OCI-LY1 (cell line): ENCODE measurements at regions not wholly inside any gene's neighbourhood (a gene's known extent, or its start where the extent isn't known, plus 50 kb on each side); places are given as distances from the start of the nearest gene placed in this dataset.

Source experiments
- H2AFZ ChIP-seq: fragments of 200-600 bp; sonication (generic), shearing (Covaris generic); 2 replicates; pipeline ENCODE4 v1.6.0; 2014; ENCODE audit warnings: antibody characterized with exemption, mild to moderate bottlenecking, low read length
- H3F3A ChIP-seq: fragments of 200-600 bp; sonication (generic), shearing (Covaris generic); 2 replicates; pipeline ENCODE4 v1.6.0; 2014; ENCODE audit warnings: mild to moderate bottlenecking, antibody characterized with exemption, low read length, moderate library complexity; ENCODE audit not compliant: insufficient read depth
- H3K27ac ChIP-seq: fragments of 200-600 bp; sonication (generic); 2 replicates; pipeline ENCODE4 v1.5.1; 2014; ENCODE audit warnings: low read length, mixed run types, mild to moderate bottlenecking, low read depth; ENCODE audit not compliant: poor library complexity, severe bottlenecking
- H3K27me3 ChIP-seq: fragments of 200-600 bp; sonication (generic); 2 replicates; pipeline ENCODE4 v1.6.0; 2014; ENCODE audit warnings: antibody characterized with exemption, mild to moderate bottlenecking, low read length, moderate library complexity; ENCODE audit not compliant: insufficient read depth
- H3K36me3 ChIP-seq: fragments of 200-600 bp; sonication (generic); 2 replicates; pipeline ENCODE4 v1.6.1; 2014; ENCODE audit warnings: mild to moderate bottlenecking, antibody characterized with exemption, low read length, moderate library complexity, mixed read lengths; ENCODE audit not compliant: insufficient read depth
- H3K4me1 ChIP-seq: fragments of 200-600 bp; sonication (generic); 2 replicates; pipeline ENCODE4 v1.5.1; 2014; ENCODE audit warnings: mild to moderate bottlenecking, low read length, moderate library complexity; ENCODE audit not compliant: insufficient read depth, severe bottlenecking
- H3K4me2 ChIP-seq: fragments of 200-600 bp; sonication (generic), shearing (Covaris generic); 2 replicates; pipeline ENCODE4 v1.6.1; 2014; ENCODE audit warnings: low read length
- H3K4me3 ChIP-seq: fragments of 200-600 bp; sonication (generic); 2 replicates; pipeline ENCODE4 v1.5.1; 2014; ENCODE audit warnings: low read length, low read depth, mild to moderate bottlenecking, mixed read lengths; ENCODE audit not compliant: poor library complexity, severe bottlenecking
- H3K79me2 ChIP-seq: fragments of 200-600 bp; shearing (Covaris generic); 2 replicates; pipeline ENCODE4 v1.6.1; 2016; ENCODE audit warnings: mixed run types, low read length, mixed read lengths; ENCODE audit not compliant: insufficient read depth
- H3K9ac ChIP-seq: fragments of 200-600 bp; sonication (generic), shearing (Covaris generic); 2 replicates; pipeline ENCODE4 v1.6.1; 2014; ENCODE audit warnings: mild to moderate bottlenecking, low read length, mixed read lengths
- H3K9me2 ChIP-seq: fragments of 200-600 bp; sonication (generic), shearing (Covaris generic); 2 replicates; pipeline ENCODE4 v1.6.1; 2014; ENCODE audit warnings: low read depth, mild to moderate bottlenecking, low read length, mixed read lengths
- H3K9me3 ChIP-seq: fragments of 200-600 bp; shearing (Covaris generic); 2 replicates; pipeline ENCODE4 v1.6.1; 2014; ENCODE audit warnings: low read length, mixed read lengths
- H4K20me1 ChIP-seq: fragments of 200-600 bp; sonication (generic), shearing (Covaris generic); 2 replicates; pipeline ENCODE4 v1.6.0; 2016; ENCODE audit warnings: mild to moderate bottlenecking, low read length; ENCODE audit not compliant: insufficient read depth
- CTCF ChIP-seq: fragments of 200-600 bp; sonication (generic), shearing (Covaris generic); IDR thresholded peaks from 2 replicates; pipeline ENCODE4 v1.5.1; 2017; ENCODE audit warnings: mild to moderate bottlenecking, antibody characterized with exemption, low read length, moderate library complexity, mixed read lengths
- EZH2 ChIP-seq: fragments of 200-600 bp; sonication (generic), shearing (Covaris generic); IDR thresholded peaks from 2 replicates; pipeline ENCODE4 v1.8.0; 2017; ENCODE audit warnings: borderline replicate concordance, mixed run types, mild to moderate bottlenecking, antibody characterized with exemption, low read length, moderate library complexity, mixed read lengths

- no peaks in the 10 kb centered on the region for H3K4me1 ChIP-seq
- H2AFZ ChIP-seq: no peak overlapping the region
- no peak for TF ChIP-seq EZH2
- H3K27me3 ChIP-seq: no peaks in the 10 kb centered on the region
- no peak overlapping the region for H3K27ac ChIP-seq
- H3K9me3 ChIP-seq: no peaks in the 10 kb centered on the region
- H3K9me2 ChIP-seq: no peaks in the 10 kb centered on the region
- no peak overlapping the region for H3K4me2 ChIP-seq
- no peak overlapping the region for H3K4me3 ChIP-seq
- no peaks in the 10 kb centered on the region for H3K79me2 ChIP-seq
- no peak overlapping the region for H3K9ac ChIP-seq
- H4K20me1 ChIP-seq: no peaks in the 10 kb centered on the region
- H3F3A ChIP-seq: no peaks in the 10 kb centered on the region
- H3K36me3 ChIP-seq: no peaks in the 10 kb centered on the region
Observed at GRCh38 chr12:76644950-76645349, 85.4 kb upstream of the OSBPL8 start.

DNA sequence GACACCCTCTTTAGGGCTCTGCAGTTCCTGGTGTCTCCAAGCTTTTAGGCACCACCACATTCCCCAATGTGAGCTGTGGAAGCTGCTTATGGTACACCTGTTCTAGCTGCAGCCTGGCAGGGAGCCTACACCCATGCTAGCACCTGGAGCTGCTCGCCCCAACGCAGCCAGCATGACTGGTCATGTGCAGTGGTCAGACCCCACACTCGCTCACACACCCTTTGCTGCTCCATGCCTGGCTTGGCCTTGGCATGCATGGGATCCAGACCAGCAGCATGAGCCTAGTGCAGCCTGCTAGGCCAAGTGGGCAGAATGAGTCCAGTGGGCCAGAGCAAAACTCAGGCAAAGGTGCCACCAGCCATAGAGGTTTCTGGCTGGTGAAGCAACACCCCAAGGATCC is 86.4 kb upstream of the OSBPL8 start:
- Histone ChIP-seq H3K9ac (no peak overlapping the region), H3K9me3 (no peaks in the 10 kb centered on the region), H3K4me2 (no peak overlapping the region), H3K27me3 (no peaks in the 10 kb centered on the region), H2AFZ (no peak overlapping the region), H3K9me2 (no peaks in the 10 kb centered on the region), H3K4me3 (no peak overlapping the region), H3K4me1 (no peaks in the 10 kb centered on the region), H3K27ac (no peak overlapping the region), H3K36me3 (no peaks in the 10 kb centered on the region), H4K20me1 (no peaks in the 10 kb centered on the region), H3F3A (no peaks in the 10 kb centered on the region), H3K79me2 (no peaks in the 10 kb centered on the region)
- TF ChIP-seq EZH2 (no peak), CTCF (no peak)

- no peak for TF ChIP-seq EZH2
- no peak for TF ChIP-seq CTCF
- H3K27me3 ChIP-seq: no peaks in the 10 kb centered on the region
- H3F3A ChIP-seq: no peaks in the 10 kb centered on the region
- H3K9me3 ChIP-seq: no peaks in the 10 kb centered on the region
- H3K9ac ChIP-seq: no peak overlapping the region
- H3K27ac ChIP-seq: no peak overlapping the region
- H3K36me3 ChIP-seq: no peaks in the 10 kb centered on the region
- H3K4me1 ChIP-seq: no peaks in the 10 kb centered on the region
- no peak overlapping the region for H2AFZ ChIP-seq
- no peaks in the 10 kb centered on the region for H3K9me2 ChIP-seq
- no peak overlapping the region for H3K4me2 ChIP-seq
- H3K4me3 ChIP-seq: no peak overlapping the region
- H3K79me2 ChIP-seq: no peaks in the 10 kb centered on the region
- no peaks in the 10 kb centered on the region for H4K20me1 ChIP-seq
Observed at GRCh38 chr12:76646366-76646765, 86.8 kb upstream of the OSBPL8 start.

DNA sequence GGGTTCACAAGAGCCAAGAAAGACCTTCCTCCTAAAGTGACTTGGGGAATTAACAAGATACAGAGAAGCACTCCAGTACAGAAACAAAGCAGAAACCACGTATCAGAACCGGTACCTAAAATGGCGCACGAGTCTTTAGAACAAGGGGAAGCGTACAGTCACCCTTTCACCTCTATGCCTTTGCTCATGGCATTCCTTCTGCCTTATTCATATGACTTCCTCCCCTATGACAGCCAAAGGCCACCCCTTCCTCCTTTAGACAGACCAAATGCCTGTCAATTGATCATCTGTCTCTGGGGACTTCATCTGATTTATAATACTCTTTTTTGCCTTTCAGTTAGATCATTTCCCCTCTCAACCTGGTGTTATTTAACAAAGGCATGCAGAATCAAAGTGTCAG is 89.5 kb upstream of the OSBPL8 start:
- Histone ChIP-seq H3K9ac (no peak overlapping the region), H3K9me3 (no peaks in the 10 kb centered on the region), H3K9me2 (no peaks in the 10 kb centered on the region), H3K4me2 (no peak overlapping the region), H3K4me1 (no peaks in the 10 kb centered on the region), H3K27me3 (no peaks in the 10 kb centered on the region), H3K36me3 (no peaks in the 10 kb centered on the region), H3K79me2 (no peaks in the 10 kb centered on the region), H3K27ac (no peak overlapping the region), H2AFZ (no peak overlapping the region), H4K20me1 (no peaks in the 10 kb centered on the region), H3F3A (no peaks in the 10 kb centered on the region), H3K4me3 (no peak overlapping the region)
- TF ChIP-seq EZH2: no peak
- TF ChIP-seq CTCF: no peak
